Ovary (tissue), 3 donors: ENCODE measurements at regions not wholly inside any gene's neighbourhood (a gene's known extent, or its start where the extent isn't known, plus 50 kb on each side); places are given as distances from the start of the nearest gene placed in this dataset.

ENCODE experiments used
- CTCF ChIP-seq, 3 donors: fragments of 450-650 bp in 2 of 3; fragments of 200-600 bp in 1 of 3; IDR thresholded peaks; one replicate each; pipeline versions ENCODE4 v1.5.1 to v1.8.0; 2016 to 2022; ENCODE audit warnings: antibody characterized with exemption in 3 of 3, mild to moderate bottlenecking in 1 of 3
- POLR2A ChIP-seq: fragments of 450-650 bp; IDR thresholded peaks from one replicate; pipeline ENCODE4 v1.6.1; 2017; ENCODE audit warnings: antibody characterized with exemption, mild to moderate bottlenecking, moderate library complexity
- donor health status: DM: no; HTN: no; CAD: no.

- TF ChIP-seq CTCF (IDR thresholded peaks at IDR 0.05) (no peak), POLR2A (no peak)
Measured at GRCh38 chr2:239582476-239582875, 181.7 kb upstream of the HDAC4 start.
